SH-SY5Y (cell line): ENCODE measurements at regions not wholly inside any gene's neighbourhood (a gene's known extent, or its start where the extent isn't known, plus 50 kb on each side); places are given as distances from the start of the nearest gene placed in this dataset.

Source experiments
- GATA2 ChIP-seq: IDR thresholded peaks from 2 replicates; pipeline ENCODE4 v1.6.1; 2011; ENCODE audit warnings: mild to moderate bottlenecking, low read depth, low read length
- GATA3 ChIP-seq: IDR thresholded peaks from 2 replicates; pipeline ENCODE4 v1.6.1; 2011; ENCODE audit warnings: low read depth, mild to moderate bottlenecking, low read length, moderate library complexity

DNA sequence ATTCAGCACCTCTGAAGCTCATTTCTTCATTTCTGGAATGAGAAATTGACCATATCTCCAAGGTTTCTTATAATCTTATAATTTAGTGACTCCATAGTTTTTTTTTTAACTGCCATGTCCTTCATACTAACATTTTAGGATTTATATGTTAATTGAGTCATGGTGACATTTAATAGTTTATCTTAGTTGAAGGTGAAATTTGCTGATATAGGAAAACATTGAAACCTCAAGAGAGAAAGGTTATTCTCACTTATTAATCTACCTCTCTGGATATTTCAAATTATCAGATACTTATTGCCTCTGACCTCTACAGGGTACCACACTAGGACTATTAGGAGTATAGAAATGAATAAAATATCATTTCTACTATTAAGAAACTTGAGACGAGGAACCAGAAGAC lies 499.0 kb downstream of the NUP35 start:
- TF ChIP-seq GATA2 (no peak), GATA3 (no peak)
